ENCODE measurements at regions not wholly inside any gene's neighbourhood (a gene's known extent, or its start where the extent isn't known, plus 50 kb on each side); places are given as distances from the start of the nearest gene placed in this dataset.

- Histone ChIP-seq H3K9ac (ENCODE audit: extremely low read depth, low read length, poor library complexity, severe bottlenecking) (no peak overlapping the region), H3K36me3 (ENCODE audit: control insufficient read depth, insufficient read depth, low read length) (no peaks in the 10 kb centered on the region), H3K9me3 (ENCODE audit: control insufficient read depth, low read length) (peaks cover 39% of the 10 kb centered on the region), H3K27ac (ENCODE audit: low read depth, low read length) (no peak overlapping the region), H3K4me1 (ENCODE audit: control insufficient read depth, insufficient read depth, low read length) (no peaks in the 10 kb centered on the region), H3K27me3 (ENCODE audit: control insufficient read depth, insufficient read depth, low read length, poor library complexity, severe bottlenecking) (no peaks in the 10 kb centered on the region), H3K4me3 (ENCODE audit: low read length) (peak overlapping the region; percentile 52)
- WGBS, 2 experiments (ENCODE audit: insufficient coverage in 1 of 2, insufficient read length in 1 of 2), result 81 to 94% methylated on average over 2 of the region's 2 CpGs
- Mint-ChIP-seq H3K4me3 (no peak overlapping the region), H3K4me1 (peaks cover 9% of the 10 kb centered on the region), H3K27me3 (ENCODE audit: insufficient read depth) (no peaks in the 10 kb centered on the region), H3K9me3 (peaks cover 36% of the 10 kb centered on the region), H3K27ac (no peak overlapping the region), H3K36me3 (ENCODE audit: low read depth) (peaks cover 8% of the 10 kb centered on the region)
- no peak for DNase-seq
- TF ChIP-seq CTCF (conservative IDR thresholded peaks at IDR 0.05), result no peak
Observed at GRCh38 chr1:219038398-219038797, 135.3 kb upstream of the LYPLAL1 start.

- Histone ChIP-seq H3K4me1 (ENCODE audit: control insufficient read depth, insufficient read depth, low read length) (no peaks in the 10 kb centered on the region), H3K27me3 (ENCODE audit: control insufficient read depth, insufficient read depth, low read length, poor library complexity, severe bottlenecking) (no peaks in the 10 kb centered on the region), H3K4me3 (ENCODE audit: low read length) (peak overlapping the region; percentile 58), H3K36me3 (ENCODE audit: control insufficient read depth, insufficient read depth, low read length) (no peaks in the 10 kb centered on the region), H3K9ac (ENCODE audit: extremely low read depth, low read length, poor library complexity, severe bottlenecking) (no peak overlapping the region), H3K27ac (ENCODE audit: low read depth, low read length) (no peak overlapping the region), H3K9me3 (ENCODE audit: control insufficient read depth, low read length) (peaks cover 42% of the 10 kb centered on the region)
- Mint-ChIP-seq H3K4me1 (peaks cover 9% of the 10 kb centered on the region), H3K4me3 (no peak overlapping the region), H3K36me3 (ENCODE audit: low read depth) (peaks cover 8% of the 10 kb centered on the region), H3K27me3 (ENCODE audit: insufficient read depth) (no peaks in the 10 kb centered on the region), H3K9me3 (peaks cover 36% of the 10 kb centered on the region), H3K27ac (no peak overlapping the region)
- DNase-seq, result no peak
- TF ChIP-seq CTCF (conservative IDR thresholded peaks at IDR 0.05), result no peak
- 80 to 85% methylated on average over 2 to 8 of the region's 8 CpGs for WGBS, 2 experiments (ENCODE audit: insufficient coverage in 1 of 2, insufficient read length in 1 of 2)
Observed at GRCh38 chr1:219039017-219039681, 134.5 kb upstream of the LYPLAL1 start.

GRCh38 chr1:219039682-219040154 is 134.0 kb upstream of the LYPLAL1 start:
- Histone ChIP-seq H3K9ac (ENCODE audit: extremely low read depth, low read length, poor library complexity, severe bottlenecking) (no peak overlapping the region), H3K27me3 (ENCODE audit: control insufficient read depth, insufficient read depth, low read length, poor library complexity, severe bottlenecking) (no peaks in the 10 kb centered on the region), H3K4me1 (ENCODE audit: control insufficient read depth, insufficient read depth, low read length) (no peaks in the 10 kb centered on the region), H3K9me3 (ENCODE audit: control insufficient read depth, low read length) (peaks cover 42% of the 10 kb centered on the region), H3K4me3 (ENCODE audit: low read length) (peak overlapping the region; percentile 58), H3K36me3 (ENCODE audit: control insufficient read depth, insufficient read depth, low read length) (no peaks in the 10 kb centered on the region), H3K27ac (ENCODE audit: low read depth, low read length) (no peak overlapping the region)
- Mint-ChIP-seq H3K27me3 (ENCODE audit: insufficient read depth) (no peaks in the 10 kb centered on the region), H3K4me1 (peaks cover 9% of the 10 kb centered on the region), H3K4me3 (no peak overlapping the region), H3K27ac (no peak overlapping the region), H3K36me3 (ENCODE audit: low read depth) (peaks cover 8% of the 10 kb centered on the region), H3K9me3 (peaks cover 36% of the 10 kb centered on the region)
- DNase-seq, result no peak
- no peak for TF ChIP-seq CTCF (conservative IDR thresholded peaks at IDR 0.05)
- WGBS, 2 experiments (ENCODE audit: insufficient coverage in 1 of 2, insufficient read length in 1 of 2), result 71 to 100% methylated on average over 1 to 2 of the region's 2 CpGs

All from endodermal cell (in vitro differentiated cells).